H9 (cell line): ENCODE measurements at regions not wholly inside any gene's neighbourhood (a gene's known extent, or its start where the extent isn't known, plus 50 kb on each side); places are given as distances from the start of the nearest gene placed in this dataset.
A peak's percentile ranks its signal among the peaks of the same experiment; 100 is the strongest.

Source experiments
- DNase-seq: peaks from one replicate; pipeline ENCODE4 v3.0.0-alpha.2; 2017
- H2AFZ ChIP-seq: one replicate; pipeline ENCODE4 v1.6.1; 2013; ENCODE audit warnings: mild to moderate bottlenecking, low read length, control low read depth, moderate library complexity
- H2AK5ac ChIP-seq: 2 replicates; pipeline ENCODE4 v1.6.1; 2013; ENCODE audit warnings: low read length, control low read depth, mixed read lengths; ENCODE audit not compliant: insufficient read length
- H2BK120ac ChIP-seq: one replicate; pipeline ENCODE4 v1.6.1; 2013; ENCODE audit warnings: low read depth, mild to moderate bottlenecking, low read length, control low read depth, inconsistent platforms; ENCODE audit not compliant: poor library complexity, severe bottlenecking
- H2BK12ac ChIP-seq: 2 replicates; pipeline ENCODE4 v1.6.1; 2013; ENCODE audit warnings: low read length, control low read depth, mixed read lengths, low read depth; ENCODE audit not compliant: insufficient read length
- H2BK15ac ChIP-seq: 2 replicates; pipeline ENCODE4 v1.6.1; 2013; ENCODE audit warnings: low read depth, low read length, control low read depth
- H2BK20ac ChIP-seq: one replicate; pipeline ENCODE4 v1.6.1; 2013; ENCODE audit warnings: low read depth, mild to moderate bottlenecking, low read length, control low read depth, inconsistent platforms; ENCODE audit not compliant: poor library complexity, severe bottlenecking
- H2BK5ac ChIP-seq: 2 replicates; pipeline ENCODE4 v1.6.1; 2013; ENCODE audit warnings: low read length, control low read depth, mixed read lengths; ENCODE audit not compliant: insufficient read length
- H3K14ac ChIP-seq: 2 replicates; pipeline ENCODE4 v1.6.1; 2013; ENCODE audit warnings: low read length, control low read depth; ENCODE audit not compliant: insufficient read depth
- H3K18ac ChIP-seq: 2 replicates; pipeline ENCODE4 v1.6.1; 2013; ENCODE audit warnings: low read depth, mild to moderate bottlenecking, mixed read lengths, low read length, control low read depth; ENCODE audit not compliant: insufficient read length
- H3K23ac ChIP-seq: 2 replicates; pipeline ENCODE4 v1.6.1; 2013; ENCODE audit warnings: low read length, control low read depth, mixed read lengths, low read depth; ENCODE audit not compliant: insufficient read length
- H3K23me2 ChIP-seq: 2 replicates; pipeline ENCODE4 v1.6.1; 2013; ENCODE audit warnings: low read depth, mild to moderate bottlenecking, mixed read lengths, low read length, control low read depth; ENCODE audit not compliant: insufficient read length, poor library complexity, severe bottlenecking
- H3K27ac ChIP-seq: 2 replicates; pipeline ENCODE4 v1.5.1; 2013; ENCODE audit warnings: low read length, control low read depth, mixed read lengths, low read depth; ENCODE audit not compliant: insufficient read length
- H3K27me3 ChIP-seq: 2 replicates; pipeline ENCODE4 v1.6.1; 2013; ENCODE audit warnings: low read length, control low read depth, inconsistent platforms; ENCODE audit not compliant: insufficient read depth
- H3K4ac ChIP-seq: 2 replicates; pipeline ENCODE4 v1.6.1; 2013; ENCODE audit warnings: low read depth, mild to moderate bottlenecking, control low read depth, inconsistent platforms, low read length, moderate library complexity
- H3K4me1 ChIP-seq: 2 replicates; pipeline ENCODE4 v1.6.1; 2013; ENCODE audit warnings: low read length, control low read depth, inconsistent platforms; ENCODE audit not compliant: insufficient read depth
- H3K4me2 ChIP-seq: 2 replicates; pipeline ENCODE4 v1.6.1; 2013; ENCODE audit warnings: low read length, control low read depth, mixed read lengths; ENCODE audit not compliant: insufficient read length, insufficient read depth
- H3K56ac ChIP-seq: 2 replicates; pipeline ENCODE4 v1.6.1; 2013; ENCODE audit warnings: low read depth, mild to moderate bottlenecking, mixed read lengths, low read length, control low read depth; ENCODE audit not compliant: insufficient read length
- H3K79me1 ChIP-seq: 2 replicates; pipeline ENCODE4 v1.6.1; 2013; ENCODE audit warnings: low read depth, mild to moderate bottlenecking, moderate library complexity, low read length, control low read depth, inconsistent platforms; ENCODE audit not compliant: insufficient read depth, poor library complexity, severe bottlenecking
- H3K79me2 ChIP-seq: 2 replicates; pipeline ENCODE4 v1.6.1; 2013; ENCODE audit warnings: low read length, control low read depth, inconsistent platforms; ENCODE audit not compliant: insufficient read depth
- H3K9ac ChIP-seq: 2 replicates; pipeline ENCODE4 v1.6.1; 2013; ENCODE audit warnings: low read length, control low read depth, mixed read lengths; ENCODE audit not compliant: insufficient read length; ENCODE audit errors: extremely low read depth
- H3K9me3 ChIP-seq: one replicate; pipeline ENCODE4 v1.6.1; 2013; ENCODE audit warnings: low read depth, low read length, inconsistent platforms; ENCODE audit not compliant: control insufficient read depth
- H3T11ph ChIP-seq: one replicate; pipeline ENCODE4 v1.6.1; 2013; ENCODE audit warnings: mild to moderate bottlenecking, low read length, control low read depth, inconsistent platforms
- H4K20me1 ChIP-seq: one replicate; pipeline ENCODE4 v1.6.1; 2013; ENCODE audit not compliant: control insufficient read depth, insufficient read length, insufficient read depth
- H4K5ac ChIP-seq: 2 replicates; pipeline ENCODE4 v1.6.1; 2013; ENCODE audit warnings: low read depth, mild to moderate bottlenecking, mixed read lengths, low read length, control low read depth; ENCODE audit not compliant: insufficient read length
- H4K8ac ChIP-seq: replicated peaks from 2 replicates; pipeline ENCODE4 v1.6.1; 2013; ENCODE audit warnings: low read length, control low read depth, mixed read lengths, low read depth; ENCODE audit not compliant: insufficient read length
- H4K91ac ChIP-seq: 2 replicates; pipeline ENCODE4 v1.6.1; 2013; ENCODE audit warnings: low read depth, mild to moderate bottlenecking, moderate library complexity, mixed read lengths, low read length, control low read depth; ENCODE audit not compliant: insufficient read length
- H3K27ac Mint-ChIP-seq, 3 experiments: 2 replicates in 2 of 3; 3 replicates in 1 of 3; pipeline ENCODE4 v1.8.0; 2020 to 2021; ENCODE audit warnings: mixed read lengths in 3 of 3, mild to moderate bottlenecking in 1 of 3, moderate library complexity in 1 of 3
- H3K27me3 Mint-ChIP-seq: 2 replicates; pipeline ENCODE4 v1.8.0; 2021; ENCODE audit warnings: low read depth, mild to moderate bottlenecking, moderate library complexity, mixed read lengths
- H3K36me3 Mint-ChIP-seq, 3 experiments: 2 replicates in 2 of 3; 3 replicates in 1 of 3; pipeline ENCODE4 v1.8.0; 2020 to 2021; ENCODE audit warnings: low read depth in 3 of 3, mixed read lengths in 3 of 3; ENCODE audit not compliant: insufficient read depth in 1 of 3
- H3K4me1 Mint-ChIP-seq, 2 experiments: 2 replicates each; pipeline ENCODE4 v1.8.0; 2020; ENCODE audit warnings: mixed read lengths in 2 of 2
- H3K4me3 Mint-ChIP-seq, 2 experiments: 2 replicates in 1 of 2; 3 replicates in 1 of 2; pipeline ENCODE4 v1.8.0; 2020 to 2021; ENCODE audit warnings: mild to moderate bottlenecking in 2 of 2, mixed read lengths in 2 of 2, moderate library complexity in 1 of 2
- H3K9me3 Mint-ChIP-seq, 2 experiments: 2 replicates in 1 of 2; 3 replicates in 1 of 2; pipeline ENCODE4 v1.8.0; 2020; ENCODE audit warnings: mild to moderate bottlenecking in 2 of 2, mixed read lengths in 2 of 2, moderate library complexity in 1 of 2
- WGBS: extraction: QIAGEN DNeasy Blood & Tissue Kit; methylation state at CpG from one replicate; pipeline ENCODE4 v1.1.7; 2013; ENCODE audit warnings: missing lambda C conversion rate, low lambda C conversion rate, mixed read lengths; ENCODE audit not compliant: insufficient read length; ENCODE audit errors: extremely low coverage; 5-methylcytosine and 5-hydroxymethylcytosine counted together
- TF ChIP-seq, protein P1 (sequence below): fragments of 200-600 bp; sonication (generic); conservative IDR thresholded peaks from 3 replicates; pipeline ENCODE4 v1.8.0; 2021; ENCODE audit warnings: antibody characterized with exemption, mild to moderate bottlenecking

GRCh38 chr17:36855459-36855858 lies 81.8 kb upstream of the LHX1 start:
- no peak overlapping the region for H3K23ac ChIP-seq
- no peak overlapping the region for H2BK20ac ChIP-seq
- H3K27me3 Mint-ChIP-seq = peaks cover 9% of the 10 kb centered on the region
- no peak overlapping the region for H4K91ac ChIP-seq
- no peak overlapping the region for H4K5ac ChIP-seq
- no peak overlapping the region for H2BK120ac ChIP-seq
- no peak overlapping the region for H3K18ac ChIP-seq
- H3K79me1 ChIP-seq = no peaks in the 10 kb centered on the region
- H4K20me1 ChIP-seq = no peaks in the 10 kb centered on the region
- H3K23me2 ChIP-seq = no peaks in the 10 kb centered on the region
- H3K36me3 Mint-ChIP-seq = no peaks in the 10 kb centered on the region; a peak in 1 of 7 replicates
- no peak overlapping the region for H3K4me2 ChIP-seq
- H3T11ph ChIP-seq = no peak overlapping the region
- no peak for DNase-seq
- no peak overlapping the region for H2AK5ac ChIP-seq
- no peaks in the 10 kb centered on the region for H3K9me3 ChIP-seq
- H2BK5ac ChIP-seq = no peak overlapping the region
- H4K8ac ChIP-seq = no peak overlapping the region
- peak overlapping the region in 1 of 2 experiments; percentile 50; a peak in 1 of 5 replicates for H3K4me3 Mint-ChIP-seq
- H3K14ac ChIP-seq = no peak overlapping the region
- no peak overlapping the region for H3K27ac Mint-ChIP-seq
- no peak overlapping the region for H2AFZ ChIP-seq
- H3K27me3 ChIP-seq = no peaks in the 10 kb centered on the region
- TF ChIP-seq, protein P1, sequence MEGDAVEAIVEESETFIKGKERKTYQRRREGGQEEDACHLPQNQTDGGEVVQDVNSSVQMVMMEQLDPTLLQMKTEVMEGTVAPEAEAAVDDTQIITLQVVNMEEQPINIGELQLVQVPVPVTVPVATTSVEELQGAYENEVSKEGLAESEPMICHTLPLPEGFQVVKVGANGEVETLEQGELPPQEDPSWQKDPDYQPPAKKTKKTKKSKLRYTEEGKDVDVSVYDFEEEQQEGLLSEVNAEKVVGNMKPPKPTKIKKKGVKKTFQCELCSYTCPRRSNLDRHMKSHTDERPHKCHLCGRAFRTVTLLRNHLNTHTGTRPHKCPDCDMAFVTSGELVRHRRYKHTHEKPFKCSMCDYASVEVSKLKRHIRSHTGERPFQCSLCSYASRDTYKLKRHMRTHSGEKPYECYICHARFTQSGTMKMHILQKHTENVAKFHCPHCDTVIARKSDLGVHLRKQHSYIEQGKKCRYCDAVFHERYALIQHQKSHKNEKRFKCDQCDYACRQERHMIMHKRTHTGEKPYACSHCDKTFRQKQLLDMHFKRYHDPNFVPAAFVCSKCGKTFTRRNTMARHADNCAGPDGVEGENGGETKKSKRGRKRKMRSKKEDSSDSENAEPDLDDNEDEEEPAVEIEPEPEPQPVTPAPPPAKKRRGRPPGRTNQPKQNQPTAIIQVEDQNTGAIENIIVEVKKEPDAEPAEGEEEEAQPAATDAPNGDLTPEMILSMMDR = no peak
- no peak overlapping the region for H2BK15ac ChIP-seq
- no peak overlapping the region for H3K9ac ChIP-seq
- H3K9me3 Mint-ChIP-seq = no peaks in the 10 kb centered on the region; a peak in 1 of 5 replicates
- no peak overlapping the region for H3K56ac ChIP-seq
- no peak overlapping the region for H3K27ac ChIP-seq
- H3K4me1 Mint-ChIP-seq = peaks cover 20 to 43% of the 10 kb centered on the region in 2 experiments
- WGBS = no CpG with 5 or more reads among the region's 4 CpGs
- no peak overlapping the region for H3K4ac ChIP-seq
- no peaks in the 10 kb centered on the region for H3K79me2 ChIP-seq
- H3K4me1 ChIP-seq = peaks cover 2% of the 10 kb centered on the region; the same call in 1 of the 2 replicates
- no peak overlapping the region for H2BK12ac ChIP-seq
